Peyer's patch (tissue), 4 donors: ENCODE measurements at regions not wholly inside any gene's neighbourhood (a gene's known extent, or its start where the extent isn't known, plus 50 kb on each side); places are given as distances from the start of the nearest gene placed in this dataset.

Experiments
- POLR2A ChIP-seq, 2 donors: fragments of 450-650 bp; IDR thresholded peaks; one replicate each; pipeline ENCODE4 v1.5.1; 2017; ENCODE audit warnings: antibody characterized with exemption in 2 of 2, mild to moderate bottlenecking in 2 of 2, moderate library complexity in 2 of 2
- TF ChIP-seq, protein P1 (sequence below), 6 experiments: fragments of 450-650 bp in 4 of 6; fragments of 200-600 bp in 2 of 6; sonication (generic) in 1 of 6; IDR thresholded peaks; one replicate each; pipeline ENCODE4 v1.5.1; 2017 to 2019; ENCODE audit warnings: antibody characterized with exemption in 6 of 6, mild to moderate bottlenecking in 3 of 6, moderate library complexity in 1 of 6

DNA sequence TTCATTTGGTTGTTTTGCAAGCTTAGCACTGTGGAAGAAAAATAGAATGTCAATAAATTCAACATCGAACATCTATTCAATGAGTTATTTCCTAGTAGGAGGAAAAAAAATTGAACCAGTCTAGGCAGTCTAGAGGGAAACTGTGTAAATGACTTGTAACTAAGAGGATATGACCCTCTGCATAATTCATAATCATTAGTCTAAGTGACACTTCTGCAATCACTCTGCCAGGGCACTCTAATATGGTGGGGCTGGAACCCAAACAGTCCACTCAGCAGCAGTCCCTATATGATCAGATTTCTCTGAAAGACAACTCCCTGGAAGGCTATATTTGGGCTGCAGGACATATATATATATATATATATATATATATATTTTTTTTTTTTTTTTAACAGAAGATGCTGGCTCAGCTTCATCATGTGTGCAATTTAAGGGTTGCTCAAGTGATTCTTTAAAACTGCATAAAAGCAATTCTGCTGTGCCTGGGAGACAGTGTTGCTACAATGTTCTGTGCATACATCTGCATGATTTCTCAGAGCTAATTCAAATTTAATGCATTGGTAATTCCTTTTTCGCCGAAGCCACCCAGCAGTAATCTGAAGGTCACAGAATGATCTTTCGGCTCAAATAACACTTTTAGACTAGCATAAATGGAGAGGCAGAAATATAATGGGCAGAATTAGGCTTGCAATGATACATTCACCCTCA lies 482.1 kb upstream of the ZNF608 start:
- TF ChIP-seq, protein P1, sequence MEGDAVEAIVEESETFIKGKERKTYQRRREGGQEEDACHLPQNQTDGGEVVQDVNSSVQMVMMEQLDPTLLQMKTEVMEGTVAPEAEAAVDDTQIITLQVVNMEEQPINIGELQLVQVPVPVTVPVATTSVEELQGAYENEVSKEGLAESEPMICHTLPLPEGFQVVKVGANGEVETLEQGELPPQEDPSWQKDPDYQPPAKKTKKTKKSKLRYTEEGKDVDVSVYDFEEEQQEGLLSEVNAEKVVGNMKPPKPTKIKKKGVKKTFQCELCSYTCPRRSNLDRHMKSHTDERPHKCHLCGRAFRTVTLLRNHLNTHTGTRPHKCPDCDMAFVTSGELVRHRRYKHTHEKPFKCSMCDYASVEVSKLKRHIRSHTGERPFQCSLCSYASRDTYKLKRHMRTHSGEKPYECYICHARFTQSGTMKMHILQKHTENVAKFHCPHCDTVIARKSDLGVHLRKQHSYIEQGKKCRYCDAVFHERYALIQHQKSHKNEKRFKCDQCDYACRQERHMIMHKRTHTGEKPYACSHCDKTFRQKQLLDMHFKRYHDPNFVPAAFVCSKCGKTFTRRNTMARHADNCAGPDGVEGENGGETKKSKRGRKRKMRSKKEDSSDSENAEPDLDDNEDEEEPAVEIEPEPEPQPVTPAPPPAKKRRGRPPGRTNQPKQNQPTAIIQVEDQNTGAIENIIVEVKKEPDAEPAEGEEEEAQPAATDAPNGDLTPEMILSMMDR (IDR thresholded peaks at IDR 0.05): no peak
- no peak for TF ChIP-seq POLR2A (IDR thresholded peaks at IDR 0.05)
